Activated gamma-delta T cell (primary cell): ENCODE measurements at regions not wholly inside any gene's neighbourhood (a gene's known extent, or its start where the extent isn't known, plus 50 kb on each side); places are given as distances from the start of the nearest gene placed in this dataset.

Experiments
- DNase-seq: peaks from one replicate; lab custom pipeline; 2025; lab: John Stamatoyannopoulos, UW

- DNase-seq, result no peak
Observed at GRCh38 chr6:21426841-21427490, 166.6 kb upstream of the SOX4 start.

GRCh38 chr6:21429291-21429690, 164.3 kb upstream of the SOX4 start:
- DNase-seq, result no peak

- no peak for DNase-seq
Observed at GRCh38 chr6:21431526-21431925, 162.0 kb upstream of the SOX4 start.

DNA sequence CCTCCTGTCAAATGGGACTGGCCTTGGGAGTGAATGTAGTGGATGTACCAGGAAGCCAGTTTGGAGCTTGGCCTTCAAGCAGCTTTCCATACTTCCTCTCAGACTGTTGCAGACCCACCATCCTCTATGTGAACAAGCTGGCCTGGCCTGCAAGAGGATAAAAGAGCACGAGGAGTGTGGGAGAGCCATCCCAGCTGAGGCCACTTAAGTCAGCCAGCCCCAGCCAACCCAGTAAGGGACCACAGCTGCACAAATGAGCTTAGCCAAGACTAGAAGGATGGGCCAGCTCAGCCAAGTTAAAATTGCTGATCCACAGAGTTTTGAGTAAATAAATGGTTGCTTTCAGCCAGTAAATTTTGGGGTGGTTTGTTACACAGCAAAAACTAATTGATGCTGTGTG, 156.9 kb upstream of the SOX4 start:
- no peak for DNase-seq

DNA sequence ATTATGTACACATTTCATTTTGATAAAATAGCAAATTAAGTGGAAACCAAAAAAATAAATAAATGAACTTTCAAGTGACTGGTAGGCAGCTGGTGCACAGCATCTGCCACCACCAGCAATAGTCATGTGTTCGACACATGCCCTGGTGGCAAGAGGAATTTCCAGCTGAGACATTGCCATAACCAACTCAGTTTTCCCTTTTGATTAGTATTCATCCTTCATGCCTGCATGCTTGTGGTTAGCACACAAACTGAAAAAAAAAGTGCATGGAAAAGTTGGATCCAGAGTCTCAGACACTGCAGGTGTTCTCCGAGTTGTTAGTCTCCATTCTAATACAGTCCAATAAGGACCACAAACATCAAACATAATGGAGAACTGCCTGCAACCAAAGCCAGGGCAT, 156.0 kb upstream of the SOX4 start:
- DNase-seq, result no peak

- no peak for DNase-seq
Observed at GRCh38 chr6:21438237-21438985, 155.1 kb upstream of the SOX4 start.

DNA sequence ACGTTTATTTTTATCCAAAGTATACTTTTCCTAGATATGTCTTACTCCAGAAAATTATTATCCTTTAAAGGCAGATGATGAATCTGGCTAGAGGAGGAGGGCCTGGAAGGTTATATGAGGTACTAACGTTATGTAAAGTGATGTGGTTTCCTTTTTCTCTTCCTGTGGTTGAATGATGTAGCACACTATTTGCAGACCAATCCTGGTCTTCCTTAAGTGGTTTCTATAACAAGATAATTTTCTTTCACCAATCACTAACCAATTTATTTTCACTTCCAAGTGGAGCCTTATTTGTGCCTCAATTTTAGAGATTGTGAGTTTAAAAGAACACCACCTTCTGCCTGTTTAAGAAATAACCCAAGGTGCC, 154.6 kb upstream of the SOX4 start:
- DNase-seq, result no peak

DNA sequence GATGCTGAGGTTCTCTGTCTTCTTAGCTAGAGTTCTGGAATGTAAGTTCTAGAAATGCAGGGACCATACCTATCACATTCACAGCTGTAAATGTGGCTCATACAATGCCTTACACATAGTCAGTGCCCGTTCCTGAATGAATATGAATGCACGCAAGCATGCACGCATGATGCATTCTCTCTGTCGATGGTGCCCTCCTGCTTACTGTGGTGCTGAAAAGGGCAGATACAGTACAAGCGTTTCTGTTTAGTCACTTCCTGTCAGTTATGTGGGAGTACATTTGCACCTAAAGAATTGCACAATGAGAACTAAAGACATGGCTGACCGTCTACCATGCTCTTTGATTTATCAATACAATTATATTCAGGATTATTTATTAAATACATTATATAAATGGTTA, 152.2 kb upstream of the SOX4 start:
- DNase-seq, result no peak

GRCh38 chr6:21442874-21443273, 150.7 kb upstream of the SOX4 start:
- DNase-seq, result no peak

GRCh38 chr6:21444711-21445260, 148.8 kb upstream of the SOX4 start:
- no peak for DNase-seq

- DNase-seq, result no peak
Observed at GRCh38 chr6:21447987-21448386, 145.6 kb upstream of the SOX4 start.

- DNase-seq, result no peak
Observed at GRCh38 chr6:21448485-21449109, 145.0 kb upstream of the SOX4 start.

GRCh38 chr6:21450149-21450548, 143.4 kb upstream of the SOX4 start:
- no peak for DNase-seq

GRCh38 chr6:21450628-21451027, 142.9 kb upstream of the SOX4 start:
- DNase-seq, result no peak

GRCh38 chr6:21451546-21452013, 142.0 kb upstream of the SOX4 start:
- DNase-seq, result no peak

- no peak for DNase-seq
Observed at GRCh38 chr6:21454262-21454661, 139.3 kb upstream of the SOX4 start.

DNA sequence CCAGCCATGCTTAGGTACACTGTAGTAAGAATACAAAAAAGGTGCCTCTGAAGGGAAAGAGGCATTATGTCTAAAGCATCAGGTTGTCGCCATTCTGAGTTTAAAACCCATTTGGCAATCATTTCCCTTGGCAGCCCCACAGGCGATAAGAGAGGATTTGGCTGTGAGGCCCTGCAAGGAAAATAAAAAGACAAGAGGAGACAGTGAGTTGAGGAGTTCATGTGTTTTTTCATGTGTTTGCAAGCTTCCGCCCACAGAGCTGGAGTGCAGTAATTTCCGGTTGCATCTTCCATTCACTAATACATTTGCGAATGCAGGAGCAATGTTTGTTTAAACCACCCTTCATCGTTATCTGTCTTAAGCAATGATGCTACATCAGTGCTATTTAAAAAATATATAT, 138.5 kb upstream of the SOX4 start:
- DNase-seq, result no peak

GRCh38 chr6:21457647-21458046, 135.9 kb upstream of the SOX4 start:
- DNase-seq, result no peak

DNA sequence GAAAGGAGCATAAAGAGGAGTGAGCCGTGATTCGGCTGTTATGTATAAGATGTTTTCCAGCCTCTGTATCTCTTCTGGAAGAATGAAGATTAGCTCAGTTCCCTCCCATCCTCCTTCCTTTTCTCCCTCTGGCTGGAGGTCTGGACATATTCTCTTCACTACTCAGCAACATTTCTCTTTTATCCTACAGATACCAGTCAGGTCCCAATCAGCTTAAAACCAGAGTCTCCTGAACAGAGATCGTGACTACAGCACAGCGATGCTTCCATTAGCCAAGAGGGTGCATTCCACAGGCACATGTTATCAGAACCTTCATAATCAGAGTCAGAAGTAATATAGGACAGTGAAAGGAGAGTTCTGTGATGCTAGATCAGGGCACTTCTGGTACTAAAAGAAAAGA, 133.9 kb upstream of the SOX4 start:
- DNase-seq, result no peak

DNA sequence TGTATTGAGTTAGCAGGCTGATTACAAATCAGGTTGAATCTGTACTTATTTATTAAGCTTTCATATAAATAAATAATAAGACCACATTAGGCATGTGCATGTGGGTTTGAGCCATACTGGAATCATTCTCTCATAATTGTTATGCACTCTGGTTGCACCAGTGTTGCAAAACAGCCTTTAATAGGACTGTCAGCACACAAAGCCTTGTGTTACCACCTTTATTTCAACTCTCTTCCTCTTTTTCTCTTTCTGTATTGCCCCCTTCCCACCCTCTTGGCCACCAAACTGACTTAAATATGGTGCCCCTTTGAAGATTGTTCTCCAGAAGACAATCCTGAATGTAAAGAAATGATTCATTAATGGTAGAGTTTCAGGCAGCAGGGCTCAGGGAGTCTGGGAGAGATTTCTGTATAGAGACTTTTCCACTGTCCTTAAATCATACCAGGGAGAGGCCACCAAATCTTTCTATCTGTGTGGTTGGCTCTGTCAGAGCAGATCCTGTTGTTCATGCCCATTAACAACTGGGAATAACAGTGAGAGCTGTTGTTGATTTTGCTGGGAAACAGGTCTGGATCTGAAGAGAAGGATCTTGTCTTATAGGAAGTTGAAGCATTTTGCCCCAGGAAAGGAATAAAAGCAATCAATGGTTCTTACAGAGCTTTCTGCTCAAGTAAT, 131.6 kb upstream of the SOX4 start:
- DNase-seq, result no peak

DNA sequence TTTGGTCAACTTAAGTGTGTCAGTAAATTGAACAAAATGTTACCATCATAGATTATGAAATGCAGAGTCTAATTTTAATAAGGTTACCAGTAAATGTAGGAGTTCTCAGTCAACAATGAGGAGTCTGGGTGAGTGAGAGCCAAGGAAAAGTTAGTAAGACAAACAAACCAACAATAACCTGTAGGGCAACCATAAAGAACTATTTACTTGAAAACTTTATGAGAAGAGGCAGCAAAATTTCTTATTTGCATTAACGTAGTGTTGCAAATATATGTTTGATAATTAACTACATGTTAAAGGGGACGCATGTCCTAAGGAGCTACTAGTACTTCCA, 131.1 kb upstream of the SOX4 start:
- no peak for DNase-seq

DNA sequence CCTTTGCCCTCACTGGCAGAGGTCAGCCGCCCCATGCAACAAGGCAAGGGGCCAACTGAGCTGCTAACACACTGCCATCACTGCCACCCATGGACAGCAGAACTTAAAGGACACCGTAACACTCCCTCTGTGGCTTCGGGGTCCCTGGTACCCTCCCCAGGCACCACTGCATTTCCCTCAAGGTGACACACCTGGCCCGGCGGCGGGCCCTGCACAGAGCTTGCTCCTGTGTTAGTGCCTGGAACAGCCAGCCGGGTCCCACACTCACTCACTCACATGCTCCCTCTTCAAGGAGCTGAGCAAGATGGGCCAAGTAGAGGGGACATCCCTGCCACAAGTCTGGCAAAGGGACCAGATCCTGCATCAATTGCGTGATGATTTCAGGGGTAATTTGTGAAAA, 126.5 kb upstream of the SOX4 start:
- peak; percentile 9 for DNase-seq

DNA sequence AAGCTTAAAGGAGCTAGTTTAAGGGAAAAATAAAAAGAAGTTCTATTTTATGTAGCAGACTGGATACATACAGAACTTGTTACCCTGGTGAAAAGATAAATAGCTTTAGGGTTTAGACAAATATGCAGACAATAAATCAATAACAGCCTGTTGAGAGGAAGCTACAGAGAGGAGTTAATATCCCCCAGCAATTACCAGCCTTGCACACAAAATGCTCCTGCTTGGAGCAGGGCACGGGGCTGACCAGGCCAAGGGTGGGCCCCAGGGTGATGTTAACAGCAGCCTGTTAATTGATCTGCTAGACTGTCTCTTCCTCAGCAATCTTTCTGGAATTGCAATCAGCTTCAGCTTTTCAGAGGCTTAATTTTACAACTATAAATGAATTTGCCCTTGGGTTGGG, 125.1 kb upstream of the SOX4 start:
- no peak for DNase-seq
